ENCODE measurements at regions not wholly inside any gene's neighbourhood (a gene's known extent, or its start where the extent isn't known, plus 50 kb on each side); places are given as distances from the start of the nearest gene placed in this dataset.

GRCh38 chr5:154683101-154683880 is 71.9 kb upstream of the LARP1 start:
- no peak for TF ChIP-seq CTCF (conservative IDR thresholded peaks at IDR 0.05; ENCODE audit: low read depth, low read length)
- TF ChIP-seq EZH2phosphoT487 (IDR thresholded peaks at IDR 0.05; ENCODE audit: borderline replicate concordance, low read length), result no peak
